ENCODE measurements at regions not wholly inside any gene's neighbourhood (a gene's known extent, or its start where the extent isn't known, plus 50 kb on each side); places are given as distances from the start of the nearest gene placed in this dataset.

DNA sequence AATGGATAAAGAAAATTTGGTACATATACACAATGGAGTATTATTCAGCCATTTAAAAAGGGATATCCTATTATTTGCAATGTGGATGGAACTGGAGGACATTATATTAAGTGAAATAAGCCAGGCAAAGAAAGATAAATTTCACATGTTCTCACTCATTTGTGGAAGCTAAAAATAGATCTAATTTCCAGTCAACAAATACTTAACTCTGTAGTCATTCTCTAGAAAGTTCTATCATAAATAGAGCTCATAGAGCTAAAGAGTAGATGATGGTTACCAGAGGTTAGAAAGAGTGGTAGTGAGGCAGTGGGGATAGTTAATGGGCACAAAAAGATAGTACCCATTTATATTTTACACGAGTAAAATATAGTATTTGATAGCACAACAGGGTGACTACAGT is 104.2 kb upstream of the SLC13A1 start:
- Histone ChIP-seq H3K18ac (ENCODE audit: low read depth, low read length) (no peak overlapping the region), H2BK5ac (ENCODE audit: low read depth, low read length, poor library complexity, severe bottlenecking) (no peak overlapping the region), H2AK9ac (replicated peaks; ENCODE audit: low read depth, low read length, poor library complexity) (no peak overlapping the region), H3K4me3 (ENCODE audit: insufficient read depth, low read depth, low read length) (no peak overlapping the region), H3K9me1 (ENCODE audit: insufficient read depth, low read length) (no peaks in the 10 kb centered on the region), H2BK120ac (ENCODE audit: low read depth, low read length) (no peak overlapping the region), H4K91ac (ENCODE audit: insufficient read depth, low read depth, low read length) (no peak overlapping the region), H2AK5ac (ENCODE audit: low read depth, low read length) (no peak overlapping the region), H2BK15ac (ENCODE audit: low read depth, low read length) (no peak overlapping the region), H3K36me3 (ENCODE audit: control insufficient read depth, insufficient read depth, low read length) (no peaks in the 10 kb centered on the region), H3K14ac (replicated peaks; ENCODE audit: low read depth, low read length) (no peak overlapping the region), H3K56ac (ENCODE audit: extremely low read depth, insufficient read depth, low read length) (no peak overlapping the region), H3K9ac (ENCODE audit: low read depth, low read length) (no peak overlapping the region), H3K4me1 (ENCODE audit: control insufficient read depth, insufficient read depth, low read length) (no peaks in the 10 kb centered on the region), H3K79me1 (ENCODE audit: low read depth in 1 of 2, low read length in 2 of 2) (no peaks in the 10 kb centered on the region), H3K4ac (ENCODE audit: low read depth, low read length) (no peak overlapping the region), H2BK20ac (ENCODE audit: low read depth, low read length) (no peak overlapping the region), H2AFZ (replicated peaks; ENCODE audit: low read length, poor library complexity) (no peak overlapping the region), H4K20me1 (ENCODE audit: insufficient read depth, low read length) (no peaks in the 10 kb centered on the region), H4K5ac (ENCODE audit: low read depth, low read length) (no peak overlapping the region), H3K4me2 (ENCODE audit: low read depth, low read length) (no peak overlapping the region), H3K27me3 (ENCODE audit: control insufficient read depth, insufficient read depth, low read length) (no peaks in the 10 kb centered on the region), H3K27ac (ENCODE audit: insufficient read depth, low read length) (no peak overlapping the region), H3K23ac (ENCODE audit: low read depth, low read length) (no peak overlapping the region), H3K9me3 (ENCODE audit: control insufficient read depth, insufficient read depth, low read length) (no peaks in the 10 kb centered on the region), H4K8ac (ENCODE audit: low read depth in 2 of 2, low read length in 2 of 2) (no peak overlapping the region)
- intact Hi-C loops (cut with micrococcal nuclease) = no loop called here
- dilution Hi-C loops (cut with HindIII; ENCODE audit: low sequenced_read_pairs, unreplicated experiment) = no loop called here
- CTCF ChIA-PET = no interaction called here
- POLR2A ChIA-PET (ENCODE audit: unreplicated experiment) = no interaction called here
- WGBS, 2 experiments (ENCODE audit: extremely low coverage in 2 of 2, insufficient read length in 1 of 2) = no CpG with 5 or more reads among the region's 1 CpG
- BruUV-seq (replicated peaks) = no TSS peak
- TF ChIP-seq NFE2L2 (IDR thresholded peaks at IDR 0.05; ENCODE audit: low read depth, low read length) (no peak), MAFK (IDR thresholded peaks at IDR 0.05; ENCODE audit: low read depth, low read length) (no peak), CHD1 (IDR thresholded peaks at IDR 0.05; ENCODE audit: low read depth, low read length) (no peak), MXI1 (IDR thresholded peaks at IDR 0.05; ENCODE audit: borderline replicate concordance, low read depth, low read length) (no peak), BHLHE40 (IDR thresholded peaks at IDR 0.05; ENCODE audit: low read depth, low read length) (no peak), RAD21 (IDR thresholded peaks at IDR 0.05; ENCODE audit: low read length) (no peak), POLR2A (IDR thresholded peaks at IDR 0.05; ENCODE audit: low read depth, low read length) (no peak), SMC3 (IDR thresholded peaks at IDR 0.05; ENCODE audit: low read depth, low read length) (no peak), RCOR1 (IDR thresholded peaks at IDR 0.05; ENCODE audit: insufficient replicate concordance, low read length) (no peak), RFX5 (IDR thresholded peaks at IDR 0.05; ENCODE audit: low read depth, low read length) (no peak), MAZ (IDR thresholded peaks at IDR 0.05; ENCODE audit: borderline replicate concordance, low read depth, low read length) (no peak), FOS (IDR thresholded peaks at IDR 0.05; ENCODE audit: low read depth, low read length) (no peak), CEBPB (IDR thresholded peaks at IDR 0.05; ENCODE audit: low read depth, low read length) (no peak)
- TF ChIP-seq, protein P1, sequence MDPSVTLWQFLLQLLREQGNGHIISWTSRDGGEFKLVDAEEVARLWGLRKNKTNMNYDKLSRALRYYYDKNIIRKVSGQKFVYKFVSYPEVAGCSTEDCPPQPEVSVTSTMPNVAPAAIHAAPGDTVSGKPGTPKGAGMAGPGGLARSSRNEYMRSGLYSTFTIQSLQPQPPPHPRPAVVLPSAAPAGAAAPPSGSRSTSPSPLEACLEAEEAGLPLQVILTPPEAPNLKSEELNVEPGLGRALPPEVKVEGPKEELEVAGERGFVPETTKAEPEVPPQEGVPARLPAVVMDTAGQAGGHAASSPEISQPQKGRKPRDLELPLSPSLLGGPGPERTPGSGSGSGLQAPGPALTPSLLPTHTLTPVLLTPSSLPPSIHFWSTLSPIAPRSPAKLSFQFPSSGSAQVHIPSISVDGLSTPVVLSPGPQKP (IDR thresholded peaks at IDR 0.05; ENCODE audit: borderline replicate concordance, low read depth, low read length) = no peak
- TF ChIP-seq, protein P2, sequence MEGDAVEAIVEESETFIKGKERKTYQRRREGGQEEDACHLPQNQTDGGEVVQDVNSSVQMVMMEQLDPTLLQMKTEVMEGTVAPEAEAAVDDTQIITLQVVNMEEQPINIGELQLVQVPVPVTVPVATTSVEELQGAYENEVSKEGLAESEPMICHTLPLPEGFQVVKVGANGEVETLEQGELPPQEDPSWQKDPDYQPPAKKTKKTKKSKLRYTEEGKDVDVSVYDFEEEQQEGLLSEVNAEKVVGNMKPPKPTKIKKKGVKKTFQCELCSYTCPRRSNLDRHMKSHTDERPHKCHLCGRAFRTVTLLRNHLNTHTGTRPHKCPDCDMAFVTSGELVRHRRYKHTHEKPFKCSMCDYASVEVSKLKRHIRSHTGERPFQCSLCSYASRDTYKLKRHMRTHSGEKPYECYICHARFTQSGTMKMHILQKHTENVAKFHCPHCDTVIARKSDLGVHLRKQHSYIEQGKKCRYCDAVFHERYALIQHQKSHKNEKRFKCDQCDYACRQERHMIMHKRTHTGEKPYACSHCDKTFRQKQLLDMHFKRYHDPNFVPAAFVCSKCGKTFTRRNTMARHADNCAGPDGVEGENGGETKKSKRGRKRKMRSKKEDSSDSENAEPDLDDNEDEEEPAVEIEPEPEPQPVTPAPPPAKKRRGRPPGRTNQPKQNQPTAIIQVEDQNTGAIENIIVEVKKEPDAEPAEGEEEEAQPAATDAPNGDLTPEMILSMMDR (conservative IDR thresholded peaks at IDR 0.05; ENCODE audit: low read depth, low read length) = no peak
- TF ChIP-seq, protein P3, sequence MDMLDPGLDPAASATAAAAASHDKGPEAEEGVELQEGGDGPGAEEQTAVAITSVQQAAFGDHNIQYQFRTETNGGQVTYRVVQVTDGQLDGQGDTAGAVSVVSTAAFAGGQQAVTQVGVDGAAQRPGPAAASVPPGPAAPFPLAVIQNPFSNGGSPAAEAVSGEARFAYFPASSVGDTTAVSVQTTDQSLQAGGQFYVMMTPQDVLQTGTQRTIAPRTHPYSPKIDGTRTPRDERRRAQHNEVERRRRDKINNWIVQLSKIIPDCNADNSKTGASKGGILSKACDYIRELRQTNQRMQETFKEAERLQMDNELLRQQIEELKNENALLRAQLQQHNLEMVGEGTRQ (IDR thresholded peaks at IDR 0.05; ENCODE audit: low read depth, low read length) = no peak
- in situ Hi-C loops (cut with MboI; ENCODE audit: low sequenced_read_pairs) = no loop called here
- DNase-seq = no peak
- ATAC-seq (ENCODE audit: low read depth) = no peak
